ENCODE measurements at regions not wholly inside any gene's neighbourhood (a gene's known extent, or its start where the extent isn't known, plus 50 kb on each side); places are given as distances from the start of the nearest gene placed in this dataset.

DNA sequence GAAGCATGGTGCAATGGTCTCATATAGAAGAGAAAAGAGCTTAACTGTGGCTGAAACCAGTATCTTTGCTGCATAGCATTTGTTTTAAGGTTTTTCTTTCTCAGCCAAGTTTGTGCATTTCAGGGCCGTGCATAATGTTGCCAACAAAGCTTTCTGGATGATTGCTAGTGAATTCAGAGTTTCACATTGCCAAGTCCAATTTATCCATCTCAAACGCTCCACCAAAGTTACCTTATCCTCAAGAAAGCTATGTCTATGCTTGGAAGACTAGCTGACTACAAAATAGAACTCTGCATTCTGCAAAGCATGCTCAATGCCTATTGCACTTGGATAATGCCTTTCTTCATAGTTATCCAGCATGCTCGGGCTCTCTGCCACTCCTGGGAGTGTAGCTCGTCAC, 535.8 kb upstream of the SGCG start:
- no peak overlapping the region for H3K4me3 ChIP-seq (ENCODE audit: low read depth, low read length)
- no peak for TF ChIP-seq CTCF (IDR thresholded peaks at IDR 0.05; ENCODE audit: borderline replicate concordance, insufficient read depth, low read depth, low read length)

DNA sequence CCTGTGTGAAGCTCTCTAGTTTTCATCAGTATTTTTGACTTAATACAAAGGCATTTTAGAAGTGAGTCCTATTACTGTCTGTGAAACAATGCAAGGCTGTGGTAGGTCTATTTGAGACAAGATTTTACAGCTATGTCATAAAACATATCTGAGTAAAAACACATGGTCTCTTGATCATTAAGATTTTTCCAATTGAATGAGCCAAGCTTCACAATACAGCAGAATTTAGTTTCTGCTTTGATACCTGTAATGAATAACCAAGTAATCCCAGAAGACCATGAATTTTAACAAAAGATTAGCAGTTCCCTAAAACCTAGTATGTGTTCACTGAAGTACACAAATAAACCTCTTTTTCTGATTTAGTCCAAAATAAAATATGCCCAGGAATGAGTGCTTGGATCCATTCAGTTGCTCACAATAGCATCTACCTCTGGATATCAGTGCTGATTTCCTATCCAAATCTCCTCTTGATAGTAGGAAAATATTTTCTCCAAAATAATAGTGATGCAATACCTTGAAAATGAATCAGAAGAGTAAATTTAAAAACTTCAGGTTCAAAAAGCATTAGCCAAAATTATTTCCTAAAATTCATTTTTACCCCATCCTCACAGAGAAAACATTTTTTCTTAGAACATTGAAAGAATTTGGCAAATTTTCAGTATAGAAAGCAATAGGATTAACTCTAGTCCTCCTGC, 533.5 kb upstream of the SGCG start:
- H3K4me3 ChIP-seq (ENCODE audit: low read depth, low read length), result no peak overlapping the region
- no peak for TF ChIP-seq CTCF (IDR thresholded peaks at IDR 0.05; ENCODE audit: borderline replicate concordance, insufficient read depth, low read depth, low read length)

- H3K4me3 ChIP-seq (ENCODE audit: low read depth, low read length), result no peak overlapping the region
- no peak for TF ChIP-seq CTCF (IDR thresholded peaks at IDR 0.05; ENCODE audit: borderline replicate concordance, insufficient read depth, low read depth, low read length)
Observed at GRCh38 chr13:22648320-22648801, 532.4 kb upstream of the SGCG start.

- no peak overlapping the region for H3K4me3 ChIP-seq (ENCODE audit: low read depth, low read length)
- no peak for TF ChIP-seq CTCF (IDR thresholded peaks at IDR 0.05; ENCODE audit: borderline replicate concordance, insufficient read depth, low read depth, low read length)
Observed at GRCh38 chr13:22652796-22653195, 528.0 kb upstream of the SGCG start.

DNA sequence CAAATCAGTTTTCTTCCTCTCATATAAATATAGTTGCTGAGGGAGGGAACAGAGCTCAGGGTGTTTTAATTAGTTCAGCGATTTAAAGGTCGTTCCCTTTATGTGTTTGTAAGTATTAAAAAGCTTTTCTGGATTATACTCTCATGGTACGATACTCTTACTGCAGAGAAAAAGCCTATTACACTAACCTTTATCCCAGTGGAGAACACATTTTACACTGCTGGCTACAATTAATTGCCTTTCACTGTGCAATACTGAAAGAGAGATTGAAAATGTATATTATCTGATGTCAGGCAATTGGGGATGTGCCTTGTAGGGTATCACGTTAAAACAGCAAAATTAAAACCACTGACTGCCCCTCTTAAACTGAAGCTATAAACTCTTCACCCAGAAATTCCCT, 526.9 kb upstream of the SGCG start:
- no peak overlapping the region for H3K4me3 ChIP-seq (ENCODE audit: low read depth, low read length)
- TF ChIP-seq CTCF (IDR thresholded peaks at IDR 0.05; ENCODE audit: borderline replicate concordance, insufficient read depth, low read depth, low read length), result no peak

DNA sequence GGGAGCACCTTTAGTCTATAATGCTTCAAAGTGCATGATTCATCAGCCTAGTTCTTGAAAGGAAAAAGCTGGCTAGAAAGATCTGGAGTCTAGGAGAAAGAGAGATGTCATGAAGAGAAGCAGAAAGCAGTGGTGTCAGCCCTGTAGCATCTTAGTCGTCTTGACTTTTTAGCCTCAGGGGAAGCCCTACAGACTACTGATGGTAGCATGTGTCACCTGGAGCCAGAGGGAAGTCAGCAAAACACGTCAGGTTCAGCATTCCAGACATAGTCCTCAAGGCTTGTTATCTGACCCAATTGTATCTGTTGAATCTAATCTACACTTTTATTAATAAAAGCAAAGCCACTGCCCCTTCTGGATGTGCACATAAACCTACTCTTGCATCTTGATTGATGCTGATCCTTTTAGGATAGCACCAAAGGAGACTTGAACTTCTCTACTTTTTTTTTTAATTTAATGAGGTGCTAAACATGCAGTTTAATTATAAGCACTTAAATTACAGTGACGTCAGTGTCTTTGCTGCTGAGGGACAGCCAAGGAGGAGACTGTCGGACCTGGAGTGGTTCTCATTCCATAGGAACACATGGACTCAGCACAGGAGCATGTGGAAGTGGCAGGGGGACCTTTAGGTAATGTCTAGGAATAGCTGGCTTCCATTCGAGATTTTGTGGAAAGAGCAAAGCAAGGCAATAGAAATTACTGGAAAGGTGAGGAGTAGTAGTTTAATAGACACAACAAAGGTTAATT, 525.5 kb upstream of the SGCG start:
- no peak for TF ChIP-seq CTCF (IDR thresholded peaks at IDR 0.05; ENCODE audit: borderline replicate concordance, insufficient read depth, low read depth, low read length)

DNA sequence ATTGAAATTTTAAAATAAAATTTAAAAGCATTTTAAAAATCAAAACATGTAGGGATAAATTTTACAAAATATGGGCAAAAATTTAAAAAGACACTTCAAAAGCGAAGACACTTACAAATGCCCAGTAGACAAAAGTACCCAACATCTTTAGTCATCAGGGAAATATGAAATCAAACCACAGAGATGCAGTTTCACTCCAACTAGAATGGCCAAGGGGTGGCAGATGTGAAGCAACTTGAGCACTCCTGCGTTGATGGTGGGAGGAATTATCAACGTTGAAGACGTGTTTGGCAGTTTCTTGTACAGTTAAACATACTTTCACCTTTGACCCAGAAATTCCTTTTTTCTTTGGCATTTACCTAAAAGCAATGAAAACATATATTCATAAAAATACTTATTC, 518.0 kb upstream of the SGCG start:
- H3K4me3 ChIP-seq (ENCODE audit: low read depth, low read length), result no peak overlapping the region
- TF ChIP-seq CTCF (IDR thresholded peaks at IDR 0.05; ENCODE audit: borderline replicate concordance, insufficient read depth, low read depth, low read length), result no peak

More for the DNA sequence above, 525.5 kb upstream of the SGCG start:
- H3K4me3 ChIP-seq (ENCODE audit: low read depth, low read length), result no peak overlapping the region

All from GM12875 (cell line).